Liver (tissue), 8 donors: ENCODE measurements at regions not wholly inside any gene's neighbourhood (a gene's known extent, or its start where the extent isn't known, plus 50 kb on each side); places are given as distances from the start of the nearest gene placed in this dataset.

Experiments
- DNase-seq: peaks from one replicate; pipeline ENCODE4 v3.0.0-alpha.2; 2017; ENCODE audit warnings: low spot score
- H3K27ac ChIP-seq, 2 donors: one replicate each; pipeline ENCODE4 v1.7.0; 2013; ENCODE audit warnings: inconsistent platforms in 2 of 2, low read length in 2 of 2, control low read depth in 1 of 2, low read depth in 1 of 2, mild to moderate bottlenecking in 1 of 2
- H3K27me3 ChIP-seq, 4 donors: one replicate each; pipeline versions ENCODE4 v1.6.1 to v1.7.0; 2013; ENCODE audit warnings: low read length in 3 of 4, inconsistent platforms in 1 of 4, mild to moderate bottlenecking in 1 of 4, moderate library complexity in 1 of 4; ENCODE audit not compliant: control insufficient read depth in 4 of 4, insufficient read depth in 4 of 4
- H3K36me3 ChIP-seq, 4 donors: one replicate each; pipeline versions ENCODE4 v1.6.1 to v1.7.0; 2013; ENCODE audit warnings: low read length in 3 of 4, mild to moderate bottlenecking in 3 of 4, low read depth in 1 of 4, moderate library complexity in 1 of 4; ENCODE audit not compliant: control insufficient read depth in 4 of 4, insufficient read depth in 3 of 4
- H3K4me1 ChIP-seq, 4 donors: one replicate each; pipeline versions ENCODE4 v1.6.1 to v1.7.0; 2013; ENCODE audit warnings: low read length in 3 of 4, mild to moderate bottlenecking in 3 of 4, moderate library complexity in 1 of 4; ENCODE audit not compliant: control insufficient read depth in 4 of 4, insufficient read depth in 4 of 4
- H3K4me3 ChIP-seq, 3 donors: one replicate each; pipeline versions ENCODE4 v1.6.1 to v1.7.0; 2013; ENCODE audit warnings: low read length in 3 of 3, control low read depth in 1 of 3, low read depth in 1 of 3, mild to moderate bottlenecking in 1 of 3
- H3K9ac ChIP-seq, 2 donors: one replicate each; pipeline ENCODE4 v1.7.0; 2013; ENCODE audit warnings: low read length in 2 of 2, mild to moderate bottlenecking in 2 of 2, moderate library complexity in 2 of 2, control low read depth in 1 of 2, low read depth in 1 of 2
- H3K9me3 ChIP-seq, 4 donors: one replicate each; pipeline versions ENCODE4 v1.6.1 to v1.7.0; 2013; ENCODE audit warnings: low read length in 3 of 4; ENCODE audit not compliant: control insufficient read depth in 4 of 4
- EGR1 ChIP-seq, 2 donors: IDR thresholded peaks; 2 replicates each; pipeline ENCODE4 v1.6.1; 2016 to 2018; ENCODE audit warnings: antibody characterized with exemption in 2 of 2, low read depth in 2 of 2
- FOXA1 ChIP-seq: IDR thresholded peaks from 2 replicates; pipeline ENCODE4 v1.6.1; 2016; ENCODE audit warnings: antibody characterized with exemption
- FOXA2 ChIP-seq: IDR thresholded peaks from 2 replicates; pipeline ENCODE4 v1.6.1; 2016; ENCODE audit warnings: antibody characterized with exemption
- HNF4A ChIP-seq, 2 donors: conservative IDR thresholded peaks; 2 replicates each; pipeline ENCODE4 v1.6.1; 2016; ENCODE audit warnings: antibody characterized with exemption in 2 of 2, mild to moderate bottlenecking in 2 of 2
- NR2F2 ChIP-seq: IDR thresholded peaks from 2 replicates; pipeline ENCODE4 v1.6.1; 2016; ENCODE audit warnings: antibody characterized with exemption
- SP1 ChIP-seq: IDR thresholded peaks from 2 replicates; pipeline ENCODE4 v1.6.1; 2018; ENCODE audit warnings: antibody characterized with exemption, mild to moderate bottlenecking
- TAF1 ChIP-seq: conservative IDR thresholded peaks from 2 replicates; pipeline ENCODE4 v1.6.1; 2016; ENCODE audit warnings: antibody characterized with exemption, mild to moderate bottlenecking
- YY1 ChIP-seq: IDR thresholded peaks from 2 replicates; pipeline ENCODE4 v1.6.1; 2016; ENCODE audit warnings: antibody characterized with exemption, mild to moderate bottlenecking
- WGBS: extraction: QIAGEN DNeasy Blood & Tissue Kit; methylation state at CpG from one replicate; pipeline ENCODE4 v1.1.7; 2013; 5-methylcytosine and 5-hydroxymethylcytosine counted together
- TF ChIP-seq, protein P1 (sequence below): IDR thresholded peaks from 2 replicates; pipeline ENCODE4 v1.6.1; 2016; ENCODE audit warnings: antibody characterized with exemption
- TF ChIP-seq, protein P2 (sequence below): fragments of 150-350 bp; IDR thresholded peaks from 2 replicates; pipeline ENCODE4 v1.5.1; 2017; ENCODE audit warnings: improper control_type of control experiment, low read depth, low read length; ENCODE audit not compliant: missing input control
- TF ChIP-seq, protein P3 (sequence below): IDR thresholded peaks from 2 replicates; pipeline ENCODE4 v1.6.1; 2016; ENCODE audit warnings: antibody characterized with exemption
- TF ChIP-seq, protein P4 (sequence below): IDR thresholded peaks from 2 replicates; pipeline ENCODE4 v1.6.1; 2016; ENCODE audit warnings: antibody characterized with exemption, mild to moderate bottlenecking
- donor health status: healthy.
- donor health status: healthy.
- donor health status: healthy.
- donor health status: healthy.
- donor health status: healthy.

DNA sequence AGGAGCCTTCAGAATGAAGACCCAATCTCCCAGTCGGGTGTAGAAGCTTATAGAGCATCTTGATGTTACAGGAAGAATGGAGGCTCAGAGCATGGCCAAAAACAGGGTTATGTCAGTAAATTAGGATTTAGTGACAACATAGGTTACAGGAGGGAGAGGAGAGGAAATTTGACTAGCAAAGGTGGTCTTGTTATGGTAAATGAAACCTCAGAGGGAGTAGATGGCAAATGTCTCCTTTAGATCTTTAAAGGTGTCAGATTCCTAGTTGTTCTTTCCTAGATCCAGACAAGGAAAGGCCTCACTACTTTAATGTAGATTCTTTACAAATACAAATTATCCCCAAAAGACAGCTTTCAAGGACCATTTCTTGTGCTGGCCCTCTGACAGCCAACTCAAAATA, 465.0 kb downstream of the DMRTA1 start:
- Histone ChIP-seq H3K9ac (no peak overlapping the region), H3K27me3 (no peaks in the 10 kb centered on the region), H3K36me3 (no peaks in the 10 kb centered on the region), H3K4me3 (no peak overlapping the region), H3K9me3 (no peaks in the 10 kb centered on the region), H3K4me1 (no peaks in the 10 kb centered on the region), H3K27ac (no peak overlapping the region)
- TF ChIP-seq FOXA1 (no peak), HNF4A (conservative IDR thresholded peaks at IDR 0.05) (no peak), TAF1 (no peak), EGR1 (IDR thresholded peaks at IDR 0.05; ENCODE audit: low read depth in 2 of 2) (no peak), SP1 (no peak), YY1 (no peak)
- TF ChIP-seq, protein P1, sequence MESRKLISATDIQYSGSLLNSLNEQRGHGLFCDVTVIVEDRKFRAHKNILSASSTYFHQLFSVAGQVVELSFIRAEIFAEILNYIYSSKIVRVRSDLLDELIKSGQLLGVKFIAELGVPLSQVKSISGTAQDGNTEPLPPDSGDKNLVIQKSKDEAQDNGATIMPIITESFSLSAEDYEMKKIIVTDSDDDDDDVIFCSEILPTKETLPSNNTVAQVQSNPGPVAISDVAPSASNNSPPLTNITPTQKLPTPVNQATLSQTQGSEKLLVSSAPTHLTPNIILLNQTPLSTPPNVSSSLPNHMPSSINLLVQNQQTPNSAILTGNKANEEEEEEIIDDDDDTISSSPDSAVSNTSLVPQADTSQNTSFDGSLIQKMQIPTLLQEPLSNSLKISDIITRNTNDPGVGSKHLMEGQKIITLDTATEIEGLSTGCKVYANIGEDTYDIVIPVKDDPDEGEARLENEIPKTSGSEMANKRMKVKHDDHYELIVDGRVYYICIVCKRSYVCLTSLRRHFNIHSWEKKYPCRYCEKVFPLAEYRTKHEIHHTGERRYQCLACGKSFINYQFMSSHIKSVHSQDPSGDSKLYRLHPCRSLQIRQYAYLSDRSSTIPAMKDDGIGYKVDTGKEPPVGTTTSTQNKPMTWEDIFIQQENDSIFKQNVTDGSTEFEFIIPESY: no peak
- TF ChIP-seq, protein P2, sequence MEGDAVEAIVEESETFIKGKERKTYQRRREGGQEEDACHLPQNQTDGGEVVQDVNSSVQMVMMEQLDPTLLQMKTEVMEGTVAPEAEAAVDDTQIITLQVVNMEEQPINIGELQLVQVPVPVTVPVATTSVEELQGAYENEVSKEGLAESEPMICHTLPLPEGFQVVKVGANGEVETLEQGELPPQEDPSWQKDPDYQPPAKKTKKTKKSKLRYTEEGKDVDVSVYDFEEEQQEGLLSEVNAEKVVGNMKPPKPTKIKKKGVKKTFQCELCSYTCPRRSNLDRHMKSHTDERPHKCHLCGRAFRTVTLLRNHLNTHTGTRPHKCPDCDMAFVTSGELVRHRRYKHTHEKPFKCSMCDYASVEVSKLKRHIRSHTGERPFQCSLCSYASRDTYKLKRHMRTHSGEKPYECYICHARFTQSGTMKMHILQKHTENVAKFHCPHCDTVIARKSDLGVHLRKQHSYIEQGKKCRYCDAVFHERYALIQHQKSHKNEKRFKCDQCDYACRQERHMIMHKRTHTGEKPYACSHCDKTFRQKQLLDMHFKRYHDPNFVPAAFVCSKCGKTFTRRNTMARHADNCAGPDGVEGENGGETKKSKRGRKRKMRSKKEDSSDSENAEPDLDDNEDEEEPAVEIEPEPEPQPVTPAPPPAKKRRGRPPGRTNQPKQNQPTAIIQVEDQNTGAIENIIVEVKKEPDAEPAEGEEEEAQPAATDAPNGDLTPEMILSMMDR: no peak
- TF ChIP-seq, protein P3, sequence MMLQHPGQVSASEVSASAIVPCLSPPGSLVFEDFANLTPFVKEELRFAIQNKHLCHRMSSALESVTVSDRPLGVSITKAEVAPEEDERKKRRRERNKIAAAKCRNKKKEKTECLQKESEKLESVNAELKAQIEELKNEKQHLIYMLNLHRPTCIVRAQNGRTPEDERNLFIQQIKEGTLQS: no peak
- TF ChIP-seq, protein P4, sequence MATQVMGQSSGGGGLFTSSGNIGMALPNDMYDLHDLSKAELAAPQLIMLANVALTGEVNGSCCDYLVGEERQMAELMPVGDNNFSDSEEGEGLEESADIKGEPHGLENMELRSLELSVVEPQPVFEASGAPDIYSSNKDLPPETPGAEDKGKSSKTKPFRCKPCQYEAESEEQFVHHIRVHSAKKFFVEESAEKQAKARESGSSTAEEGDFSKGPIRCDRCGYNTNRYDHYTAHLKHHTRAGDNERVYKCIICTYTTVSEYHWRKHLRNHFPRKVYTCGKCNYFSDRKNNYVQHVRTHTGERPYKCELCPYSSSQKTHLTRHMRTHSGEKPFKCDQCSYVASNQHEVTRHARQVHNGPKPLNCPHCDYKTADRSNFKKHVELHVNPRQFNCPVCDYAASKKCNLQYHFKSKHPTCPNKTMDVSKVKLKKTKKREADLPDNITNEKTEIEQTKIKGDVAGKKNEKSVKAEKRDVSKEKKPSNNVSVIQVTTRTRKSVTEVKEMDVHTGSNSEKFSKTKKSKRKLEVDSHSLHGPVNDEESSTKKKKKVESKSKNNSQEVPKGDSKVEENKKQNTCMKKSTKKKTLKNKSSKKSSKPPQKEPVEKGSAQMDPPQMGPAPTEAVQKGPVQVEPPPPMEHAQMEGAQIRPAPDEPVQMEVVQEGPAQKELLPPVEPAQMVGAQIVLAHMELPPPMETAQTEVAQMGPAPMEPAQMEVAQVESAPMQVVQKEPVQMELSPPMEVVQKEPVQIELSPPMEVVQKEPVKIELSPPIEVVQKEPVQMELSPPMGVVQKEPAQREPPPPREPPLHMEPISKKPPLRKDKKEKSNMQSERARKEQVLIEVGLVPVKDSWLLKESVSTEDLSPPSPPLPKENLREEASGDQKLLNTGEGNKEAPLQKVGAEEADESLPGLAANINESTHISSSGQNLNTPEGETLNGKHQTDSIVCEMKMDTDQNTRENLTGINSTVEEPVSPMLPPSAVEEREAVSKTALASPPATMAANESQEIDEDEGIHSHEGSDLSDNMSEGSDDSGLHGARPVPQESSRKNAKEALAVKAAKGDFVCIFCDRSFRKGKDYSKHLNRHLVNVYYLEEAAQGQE: no peak
- 74% methylated on average over 1 of the region's 1 CpG for WGBS
- DNase-seq: no peak

DNA sequence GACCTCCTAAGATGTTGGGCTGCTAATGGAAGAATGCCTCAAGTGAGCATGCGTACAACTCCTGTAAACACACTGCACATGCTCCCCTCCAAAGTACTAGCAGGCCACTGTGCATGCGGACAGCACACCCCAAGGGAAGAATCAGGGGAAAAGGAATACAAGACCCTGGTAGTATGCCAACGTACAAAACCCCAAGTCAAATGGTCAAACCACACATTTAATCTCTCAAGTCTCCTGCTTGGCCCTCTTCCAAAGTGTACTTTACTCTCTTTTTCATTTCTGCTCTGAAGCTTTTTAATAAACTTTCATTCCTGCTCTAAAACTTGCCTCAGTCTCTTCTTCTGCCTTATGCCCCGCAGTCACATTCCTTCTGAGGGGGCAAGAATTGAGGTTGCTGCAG, 466.4 kb downstream of the DMRTA1 start:
- TF ChIP-seq HNF4A (conservative IDR thresholded peaks at IDR 0.05) (no peak), FOXA2 (no peak), NR2F2 (no peak), EGR1 (IDR thresholded peaks at IDR 0.05; ENCODE audit: low read depth in 2 of 2) (no peak)
- TF ChIP-seq, protein P4: no peak
- 88% methylated on average over 4 of the region's 4 CpGs for WGBS

More for the DNA sequence above, 466.4 kb downstream of the DMRTA1 start:
- H3K36me3 ChIP-seq: no peaks in the 10 kb centered on the region
- H3K27me3 ChIP-seq: no peaks in the 10 kb centered on the region
- no peak overlapping the region for H3K4me3 ChIP-seq
- H3K4me1 ChIP-seq: no peaks in the 10 kb centered on the region
- H3K27ac ChIP-seq: no peak overlapping the region
- no peak for DNase-seq
- H3K9me3 ChIP-seq: no peaks in the 10 kb centered on the region
- H3K9ac ChIP-seq: no peak overlapping the region
